HuH-7.5 (cell line): ENCODE measurements at regions not wholly inside any gene's neighbourhood (a gene's known extent, or its start where the extent isn't known, plus 50 kb on each side); places are given as distances from the start of the nearest gene placed in this dataset.

ENCODE experiments used
- DNase-seq: peaks from one replicate; pipeline ENCODE4 v3.0.0; 2011; ENCODE audit warnings: low spot score

- no peak for DNase-seq
Measured at GRCh38 chr14:38113546-38113945, 94.2 kb upstream of the SSTR1 start.

DNA sequence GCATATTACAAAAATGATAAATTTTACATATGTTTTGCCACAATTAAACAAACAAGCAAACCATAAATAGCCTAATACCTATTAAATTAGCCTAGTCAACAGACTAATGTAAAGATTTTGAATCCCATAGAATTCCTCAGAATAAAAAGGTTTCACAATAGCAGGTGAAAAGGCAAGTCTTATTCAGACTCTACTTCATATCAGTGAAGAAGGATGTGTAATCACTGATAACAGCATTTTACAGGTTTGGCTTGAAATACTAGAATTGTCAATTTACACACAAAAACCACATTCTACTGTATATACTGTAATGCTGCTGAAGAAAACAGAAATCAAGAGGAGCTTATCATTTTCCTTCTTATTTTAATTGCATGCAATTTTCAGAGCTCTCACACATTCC, 90.8 kb upstream of the SSTR1 start:
- DNase-seq = no peak

DNA sequence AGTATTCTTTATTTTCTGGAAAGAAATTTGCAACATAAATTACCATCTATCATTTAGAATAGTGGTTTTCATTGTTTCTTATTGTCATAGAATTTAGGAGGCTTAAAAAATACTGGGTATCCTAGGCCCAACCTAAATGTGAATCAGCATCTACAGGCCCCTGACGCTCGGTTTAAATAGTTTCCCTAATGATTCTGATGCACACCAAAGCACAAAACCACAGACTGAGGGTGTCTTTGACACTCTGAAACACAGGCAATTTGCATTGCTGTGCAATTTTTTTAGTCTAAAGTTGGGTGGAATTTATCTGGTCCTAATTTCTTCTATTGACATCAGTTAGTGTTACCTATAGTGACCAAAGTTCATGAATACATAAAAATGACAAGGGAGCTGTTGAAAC, 87.6 kb upstream of the SSTR1 start:
- DNase-seq = no peak

DNA sequence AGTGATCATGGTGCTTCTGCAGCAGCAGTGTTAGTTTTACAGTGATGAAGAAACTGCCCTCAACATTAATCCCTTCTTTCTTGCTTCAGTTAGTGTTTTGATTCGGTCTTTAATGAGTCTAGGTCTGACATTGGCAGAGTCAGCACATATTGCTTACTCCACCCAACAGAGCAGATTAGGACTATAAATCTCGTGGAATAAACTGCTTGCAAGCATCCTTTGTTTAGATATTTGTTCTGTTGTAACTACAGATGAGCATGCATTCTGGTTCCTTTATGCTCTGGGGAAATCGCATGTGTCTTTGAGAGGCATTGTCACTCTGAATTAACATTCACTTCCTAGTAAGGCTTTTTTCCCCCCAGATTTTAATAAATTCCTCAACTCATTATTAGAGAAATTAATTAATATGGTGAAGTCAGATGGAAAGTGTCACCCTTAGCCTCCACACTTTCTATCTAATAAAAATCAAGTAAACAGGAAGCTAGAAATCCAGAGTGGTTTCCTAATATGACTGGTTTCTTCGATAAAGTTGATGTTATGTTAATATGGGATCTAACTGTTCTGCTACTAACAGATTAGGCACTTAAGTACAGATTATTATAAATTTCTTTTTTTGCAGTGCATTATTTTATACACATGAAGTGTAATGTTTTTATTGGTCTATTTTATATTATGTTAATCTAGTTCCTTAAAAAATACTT, 86.2 kb upstream of the SSTR1 start:
- no peak for DNase-seq

GRCh38 chr14:38122241-38122640, 85.5 kb upstream of the SSTR1 start:
- DNase-seq = no peak

DNA sequence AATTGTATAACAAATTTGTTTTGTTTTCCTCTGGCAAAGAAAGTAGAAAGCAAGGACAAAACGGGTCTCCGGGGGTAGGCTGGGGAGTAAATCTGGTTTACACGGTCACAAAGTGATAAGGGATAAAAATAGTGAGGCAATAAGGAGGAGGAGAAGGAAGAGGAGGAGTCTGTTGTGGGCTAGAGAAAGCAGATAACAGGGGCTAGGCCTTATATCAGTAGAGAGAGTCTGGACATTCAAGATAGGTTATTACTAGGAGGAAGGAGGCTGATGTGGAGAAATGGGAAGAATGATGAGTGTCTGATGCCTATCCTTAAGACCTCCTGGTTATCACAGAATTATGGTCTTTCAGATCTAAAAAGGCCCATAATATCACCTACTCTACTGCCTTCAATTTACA, 83.2 kb upstream of the SSTR1 start:
- no peak for DNase-seq

GRCh38 chr14:38125481-38126037, 82.1 kb upstream of the SSTR1 start:
- no peak for DNase-seq

- no peak for DNase-seq
Measured at GRCh38 chr14:38127356-38127755, 80.3 kb upstream of the SSTR1 start.

- DNase-seq = no peak
Measured at GRCh38 chr14:38127784-38128183, 79.9 kb upstream of the SSTR1 start.

DNA sequence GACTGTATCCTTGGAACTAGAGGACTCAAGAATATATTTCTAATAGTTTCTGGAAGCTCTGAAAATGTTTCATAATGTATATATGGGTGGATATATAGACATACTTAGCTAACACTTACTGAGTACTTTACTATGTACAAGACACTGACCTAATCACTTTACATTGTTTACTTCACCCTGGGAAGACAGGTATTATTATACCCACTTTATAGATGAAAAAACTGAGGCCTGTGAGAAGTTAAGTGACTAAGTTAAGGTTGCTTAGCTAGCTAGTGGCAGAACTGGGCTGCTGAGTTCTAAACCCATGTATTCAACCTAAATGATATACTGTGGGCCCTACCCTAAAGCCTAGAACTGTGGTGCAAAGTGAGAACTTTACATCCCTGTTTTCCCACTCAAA, 79.1 kb upstream of the SSTR1 start:
- DNase-seq = no peak

GRCh38 chr14:38129192-38129591, 78.5 kb upstream of the SSTR1 start:
- DNase-seq = no peak

GRCh38 chr14:38129705-38130104, 78.0 kb upstream of the SSTR1 start:
- no peak for DNase-seq

- no peak for DNase-seq
Measured at GRCh38 chr14:38134416-38135030, 73.2 kb upstream of the SSTR1 start.

DNA sequence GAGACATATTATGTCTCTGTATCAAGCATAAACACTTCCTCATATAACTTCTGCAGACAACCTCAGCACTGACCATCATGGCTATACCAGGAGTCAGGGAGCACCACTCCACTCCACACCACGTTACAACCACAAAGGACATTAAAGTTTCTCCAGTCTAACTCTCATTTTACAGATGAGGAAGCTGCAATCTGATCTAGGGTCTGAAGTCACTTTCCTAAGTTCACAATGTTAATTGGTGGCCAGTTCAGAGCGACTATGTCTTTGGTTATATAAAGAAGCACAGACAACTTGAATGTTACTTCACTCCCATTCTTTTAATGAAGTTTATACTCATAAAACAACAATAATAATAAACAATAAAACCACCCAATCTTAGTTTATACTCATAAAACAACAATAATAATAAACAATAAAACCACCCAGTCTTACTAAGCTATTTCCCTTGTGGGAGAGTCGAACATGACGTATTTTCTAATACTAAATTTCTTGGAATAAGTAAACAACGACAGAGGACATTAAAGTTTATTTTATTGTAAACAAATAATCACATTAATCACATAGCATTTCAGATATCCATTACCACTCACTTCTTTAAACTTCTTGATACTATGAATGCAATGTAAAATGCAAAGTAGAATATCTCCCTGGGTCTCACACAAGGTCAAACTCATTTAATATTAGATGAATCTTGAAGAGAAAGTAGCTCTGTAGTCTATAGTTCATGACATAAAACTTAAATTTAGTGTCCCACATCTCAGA, 72.4 kb upstream of the SSTR1 start:
- DNase-seq = no peak

GRCh38 chr14:38137005-38137404, 70.7 kb upstream of the SSTR1 start:
- no peak for DNase-seq

GRCh38 chr14:38138473-38139138, 69.1 kb upstream of the SSTR1 start:
- DNase-seq = no peak

DNA sequence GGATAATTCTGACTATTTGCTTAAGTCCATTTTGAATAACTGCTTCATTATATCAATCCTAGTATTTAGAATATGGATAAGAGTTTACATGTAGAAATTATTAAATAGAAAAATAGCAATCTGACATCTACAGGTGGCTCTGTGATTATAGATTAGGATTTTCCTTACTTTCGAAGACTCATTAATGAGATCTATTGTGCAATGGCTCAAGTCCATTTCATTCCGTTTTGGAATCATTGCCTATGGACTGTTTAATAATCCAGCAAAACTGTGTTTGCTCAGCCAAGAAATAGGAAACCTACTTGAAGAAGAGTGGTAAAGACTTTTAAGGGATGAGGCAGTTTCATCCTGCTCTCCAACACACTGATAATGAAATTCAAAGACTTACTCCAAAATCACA, 67.8 kb upstream of the SSTR1 start:
- DNase-seq = no peak

- no peak for DNase-seq
Measured at GRCh38 chr14:38143170-38143569, 64.5 kb upstream of the SSTR1 start.

DNA sequence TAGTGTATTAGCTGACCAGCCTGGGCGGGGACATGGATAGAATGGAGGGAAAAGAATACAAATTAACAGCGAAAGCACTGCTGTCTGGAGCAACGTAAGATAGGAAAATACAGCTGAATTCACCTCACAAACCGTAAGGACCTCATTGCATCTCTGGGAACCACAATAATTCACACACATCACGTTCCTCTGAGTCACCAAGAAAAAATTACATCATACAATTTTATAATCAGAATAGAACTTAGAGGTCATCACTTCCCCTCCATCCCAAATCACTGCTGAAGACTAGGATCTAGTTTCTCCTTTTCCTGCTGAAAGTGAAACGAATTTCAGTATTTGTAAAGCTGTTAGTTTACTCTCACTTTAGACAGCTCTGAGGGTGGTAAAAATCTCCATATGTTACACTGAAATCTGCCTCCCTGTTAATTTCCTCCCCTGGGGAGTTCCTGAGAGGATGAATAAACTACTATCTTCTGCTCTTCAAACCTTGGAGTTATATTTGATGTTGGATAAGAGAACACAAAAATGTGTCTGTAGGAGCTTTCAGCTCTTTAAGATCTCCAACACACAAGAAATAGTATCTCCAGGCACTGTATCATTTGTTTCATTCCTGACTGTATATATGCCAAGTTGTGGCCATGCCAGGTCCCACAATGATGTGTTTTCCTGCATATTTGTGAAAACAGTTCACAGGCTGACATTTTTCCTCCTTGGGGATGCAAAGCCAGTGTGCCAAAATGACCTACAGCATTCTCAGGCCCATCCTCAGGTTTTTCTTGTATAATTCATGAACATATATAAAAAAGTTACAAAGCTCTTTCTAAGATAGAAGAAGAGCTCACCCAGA, 63.8 kb upstream of the SSTR1 start:
- no peak for DNase-seq

GRCh38 chr14:38145142-38145541, 62.6 kb upstream of the SSTR1 start:
- no peak for DNase-seq

DNA sequence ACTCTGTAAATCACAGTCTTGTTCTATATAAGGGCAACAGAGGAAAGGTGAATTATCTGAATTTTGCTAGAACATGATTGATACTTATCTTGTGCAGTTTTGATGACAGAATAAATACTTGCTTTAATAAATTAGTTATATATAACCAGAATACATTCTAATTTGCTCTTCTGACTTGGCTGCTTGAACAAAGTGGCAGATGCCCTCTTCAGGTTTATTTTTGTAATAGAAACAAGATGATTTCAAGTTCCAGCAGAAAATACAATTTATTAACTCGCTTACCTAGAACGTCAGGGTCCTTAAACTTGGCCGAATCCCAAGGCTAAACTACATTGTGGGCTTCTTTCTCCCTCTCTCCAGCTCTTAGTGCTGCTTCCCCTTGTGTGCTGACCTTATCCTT, 57.6 kb upstream of the SSTR1 start:
- no peak for DNase-seq
